ENCODE measurements at regions not wholly inside any gene's neighbourhood (a gene's known extent, or its start where the extent isn't known, plus 50 kb on each side); places are given as distances from the start of the nearest gene placed in this dataset.

DNA sequence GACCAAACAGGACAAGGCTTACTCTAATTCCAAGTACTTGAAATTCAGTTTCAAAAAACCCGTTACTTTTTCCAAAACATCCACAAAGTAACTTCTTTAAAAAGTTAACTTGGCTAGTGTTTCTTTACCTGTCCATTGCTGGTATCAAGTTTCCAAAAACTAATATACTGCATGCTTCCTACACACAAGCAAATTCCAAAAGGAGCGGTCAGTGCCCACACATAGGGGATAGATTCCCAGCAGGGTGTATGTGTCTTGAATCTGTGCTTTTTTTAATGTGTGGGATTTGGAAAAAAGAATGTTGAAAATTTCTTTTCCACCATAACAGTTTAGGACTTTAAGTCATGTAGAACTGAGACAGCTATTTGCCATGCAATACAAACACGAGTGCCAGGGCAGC lies 367.8 kb upstream of the SOX9 start:
- H3K4me3 ChIP-seq (replicated peaks in 1 of 3; ENCODE audit: insufficient read depth in 1 of 3, low read depth in 1 of 3, low read length in 3 of 3) = no peak overlapping the region
- BruUV-seq (replicated peaks) = no TSS peak
- peak; percentile 49 for FAIRE-seq
- no peaks in the 10 kb centered on the region for H4K20me1 ChIP-seq (replicated peaks; ENCODE audit: control insufficient read depth, extremely low read depth, insufficient read depth, low read length)
- no peaks in the 10 kb centered on the region for H3K9me1 ChIP-seq (replicated peaks; ENCODE audit: control insufficient read depth, extremely low read depth, insufficient read depth, low read length)
- no peak overlapping the region for H3K4me2 ChIP-seq (ENCODE audit: insufficient read depth, low read length)
- POLR2A ChIA-PET = no interaction called here
- intact Hi-C loops (cut with micrococcal nuclease) = no loop called here
- H3K79me2 ChIP-seq (ENCODE audit: control insufficient read depth, insufficient read depth, low read length) = no peaks in the 10 kb centered on the region
- H3K27ac ChIP-seq (ENCODE audit: insufficient read depth, low read depth, low read length) = no peak overlapping the region
- dilution Hi-C loops (cut with MboI; ENCODE audit: extremely low pct_ligation_motif_present, low sequenced_read_pairs) = no loop called here
- DNase-seq (ENCODE audit: low read depth, low spot score) = no peak
- H3K9me3 ChIP-seq (replicated peaks; ENCODE audit: control insufficient read depth, insufficient read depth, low read length) = peaks cover 4% of the 10 kb centered on the region
- H2AFZ ChIP-seq (ENCODE audit: low read depth, low read length) = no peak overlapping the region
- CTCF ChIA-PET = no interaction called here
- no peaks in the 10 kb centered on the region for H3K36me3 ChIP-seq (ENCODE audit: control insufficient read depth in 2 of 2, extremely low read depth in 1 of 2, insufficient read depth in 2 of 2, low read length in 2 of 2)
- TF ChIP-seq JUN (IDR thresholded peaks at IDR 0.05; ENCODE audit: borderline replicate concordance, insufficient read depth, insufficient read length, low read depth) (no peak), FOS (IDR thresholded peaks at IDR 0.05; ENCODE audit: borderline replicate concordance, insufficient read depth, low read length) (no peak), MYC (IDR thresholded peaks at IDR 0.05; ENCODE audit: low read depth, low read length) (no peak), POLR2AphosphoS5 (IDR thresholded peaks at IDR 0.05; ENCODE audit: insufficient read depth, low read depth, low read length) (no peak)
- TF ChIP-seq, protein P1, sequence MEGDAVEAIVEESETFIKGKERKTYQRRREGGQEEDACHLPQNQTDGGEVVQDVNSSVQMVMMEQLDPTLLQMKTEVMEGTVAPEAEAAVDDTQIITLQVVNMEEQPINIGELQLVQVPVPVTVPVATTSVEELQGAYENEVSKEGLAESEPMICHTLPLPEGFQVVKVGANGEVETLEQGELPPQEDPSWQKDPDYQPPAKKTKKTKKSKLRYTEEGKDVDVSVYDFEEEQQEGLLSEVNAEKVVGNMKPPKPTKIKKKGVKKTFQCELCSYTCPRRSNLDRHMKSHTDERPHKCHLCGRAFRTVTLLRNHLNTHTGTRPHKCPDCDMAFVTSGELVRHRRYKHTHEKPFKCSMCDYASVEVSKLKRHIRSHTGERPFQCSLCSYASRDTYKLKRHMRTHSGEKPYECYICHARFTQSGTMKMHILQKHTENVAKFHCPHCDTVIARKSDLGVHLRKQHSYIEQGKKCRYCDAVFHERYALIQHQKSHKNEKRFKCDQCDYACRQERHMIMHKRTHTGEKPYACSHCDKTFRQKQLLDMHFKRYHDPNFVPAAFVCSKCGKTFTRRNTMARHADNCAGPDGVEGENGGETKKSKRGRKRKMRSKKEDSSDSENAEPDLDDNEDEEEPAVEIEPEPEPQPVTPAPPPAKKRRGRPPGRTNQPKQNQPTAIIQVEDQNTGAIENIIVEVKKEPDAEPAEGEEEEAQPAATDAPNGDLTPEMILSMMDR (IDR thresholded peaks at IDR 0.05; ENCODE audit: extremely low read depth in 1 of 2, insufficient read depth in 1 of 2, low read depth in 1 of 2, low read length in 2 of 2) = no peak
- no peaks in the 10 kb centered on the region for H3K4me1 ChIP-seq (ENCODE audit: control insufficient read depth, extremely low read depth, insufficient read depth, low read length)
- no peaks in the 10 kb centered on the region for H3K27me3 ChIP-seq (ENCODE audit: control insufficient read depth in 2 of 2, insufficient read depth in 2 of 2, low read length in 2 of 2)
- H3K9ac ChIP-seq (replicated peaks; ENCODE audit: extremely low read depth, insufficient read depth, low read length) = no peak overlapping the region

- TF ChIP-seq JUN (IDR thresholded peaks at IDR 0.05; ENCODE audit: borderline replicate concordance, insufficient read depth, insufficient read length, low read depth) = no peak
- no peak for TF ChIP-seq POLR2AphosphoS5 (IDR thresholded peaks at IDR 0.05; ENCODE audit: insufficient read depth, low read depth, low read length)
- TF ChIP-seq POLR2A (IDR thresholded peaks at IDR 0.05; ENCODE audit: low read depth, low read length) = no peak
- no peak for TF ChIP-seq FOS (IDR thresholded peaks at IDR 0.05; ENCODE audit: borderline replicate concordance, insufficient read depth, low read length)
- no peak for TF ChIP-seq GATA2 (IDR thresholded peaks at IDR 0.05; ENCODE audit: insufficient read depth, insufficient read length, low read depth, low read length)
- no peak for TF ChIP-seq EZH2 (IDR thresholded peaks at IDR 0.05; ENCODE audit: borderline replicate concordance, low read depth, low read length, severe bottlenecking)
- TF ChIP-seq, protein P1 (IDR thresholded peaks at IDR 0.05; ENCODE audit: extremely low read depth in 1 of 2, insufficient read depth in 1 of 2, low read depth in 1 of 2, low read length in 2 of 2) = no peak
- no peak for TF ChIP-seq MYC (IDR thresholded peaks at IDR 0.05; ENCODE audit: low read depth, low read length)
- TF ChIP-seq MAX (IDR thresholded peaks at IDR 0.05; ENCODE audit: insufficient read depth, insufficient read length) = no peak
- Histone ChIP-seq H3K4me3 (replicated peaks in 1 of 3; ENCODE audit: insufficient read depth in 1 of 3, low read depth in 1 of 3, low read length in 3 of 3) (no peak overlapping the region), H3K4me2 (ENCODE audit: insufficient read depth, low read length) (no peak overlapping the region), H3K9ac (replicated peaks; ENCODE audit: extremely low read depth, insufficient read depth, low read length) (no peak overlapping the region), H3K9me1 (replicated peaks; ENCODE audit: control insufficient read depth, extremely low read depth, insufficient read depth, low read length) (no peaks in the 10 kb centered on the region), H2AFZ (ENCODE audit: low read depth, low read length) (no peak overlapping the region), H3K79me2 (ENCODE audit: control insufficient read depth, insufficient read depth, low read length) (no peaks in the 10 kb centered on the region), H3K27me3 (ENCODE audit: control insufficient read depth in 2 of 2, insufficient read depth in 2 of 2, low read length in 2 of 2) (no peaks in the 10 kb centered on the region), H3K36me3 (ENCODE audit: control insufficient read depth in 2 of 2, extremely low read depth in 1 of 2, insufficient read depth in 2 of 2, low read length in 2 of 2) (no peaks in the 10 kb centered on the region), H4K20me1 (replicated peaks; ENCODE audit: control insufficient read depth, extremely low read depth, insufficient read depth, low read length) (no peaks in the 10 kb centered on the region), H3K27ac (ENCODE audit: insufficient read depth, low read depth, low read length) (no peak overlapping the region), H3K4me1 (ENCODE audit: control insufficient read depth, extremely low read depth, insufficient read depth, low read length) (no peaks in the 10 kb centered on the region), H3K9me3 (replicated peaks; ENCODE audit: control insufficient read depth, insufficient read depth, low read length) (peaks cover 2% of the 10 kb centered on the region)
- no TSS peak for BruUV-seq (replicated peaks)
- FAIRE-seq = no peak
- no peak for DNase-seq (ENCODE audit: low read depth, low spot score)
- ChIA-PET POLR2A (no interaction called here), CTCF (no interaction called here)
- dilution Hi-C loops (cut with MboI; ENCODE audit: extremely low pct_ligation_motif_present, low sequenced_read_pairs) = no loop called here
- intact Hi-C loops (cut with micrococcal nuclease) = no loop called here
Observed at GRCh38 chr17:71757156-71757555, 363.7 kb upstream of the SOX9 start.

Measured in endothelial cell of umbilical vein (primary cell).